K562 (cell line): ENCODE measurements at regions not wholly inside any gene's neighbourhood (a gene's known extent, or its start where the extent isn't known, plus 50 kb on each side); places are given as distances from the start of the nearest gene placed in this dataset.
A peak's percentile ranks its signal among the peaks of the same experiment; 100 is the strongest.

Experiments
- ATAC-seq: fragments of 200-7000 bp; cut with Tn5 transposase; 3 replicates; pipeline ENCODE4 v1.9.1; 2020; ENCODE audit warnings: moderate library complexity
- BruUV-seq: library from RNA; stranded (reverse); fragments of 400-500 nt; replicated peaks from 2 replicates; lab custom pipeline; 2021; lab: Mats Ljungman, UMichigan
- CTCF ChIA-PET: fragments of 300-600 bp; formaldehyde crosslinking; extraction: SDS; loops from one replicate; lab custom pipeline; 2021; ENCODE audit warnings: low intra/inter-chr PET ratio; lab: Yijun Ruan, JAX
- POLR2A ChIA-PET: fragments of 300-600, 350-650 bp; sonication (Branson Sonifier 250); formaldehyde crosslinking; extraction: SDS; loops from one replicate; lab custom pipeline; 2021; ENCODE audit warnings: antibody characterized with exemption, inconsistent platforms; lab: Yijun Ruan, JAX
- DNase-seq, 4 experiments: peaks; one replicate each; pipeline versions ENCODE4 v3.0.0 to v3.0.0-alpha.2; 2011 to 2018; ENCODE audit warnings: low spot score in 3 of 4, mixed read lengths in 3 of 4; ENCODE audit errors: extremely low read depth in 1 of 4
- FAIRE-seq: peaks from 2 replicates; lab custom pipeline; 2011; peaks lifted over from hg19 to GRCh38; lab: Jason Lieb, UNC
- H2AFZ ChIP-seq: 2 replicates; pipeline ENCODE4 v1.6.0; 2011; ENCODE audit warnings: low read depth, low read length, control low read depth, inconsistent platforms
- H3K27ac ChIP-seq: fragments of 200-600 bp; 3 replicates; pipeline ENCODE4 v1.8.0; 2011; ENCODE audit warnings: low read depth, mild to moderate bottlenecking, control low read depth, inconsistent platforms, low read length, moderate library complexity, mixed read lengths; ENCODE audit errors: extremely low read depth
- H3K27me3 ChIP-seq, 2 experiments: fragments of 300-600 bp in 1 of 2; 2 replicates in 1 of 2; 3 replicates in 1 of 2; pipeline versions ENCODE4 v1.6.0 to v1.8.0; 2011; ENCODE audit warnings: inconsistent platforms in 2 of 2, low read length in 2 of 2, mild to moderate bottlenecking in 1 of 2, mixed read lengths in 1 of 2, moderate library complexity in 1 of 2; ENCODE audit not compliant: control insufficient read depth in 2 of 2, insufficient read depth in 2 of 2
- H3K36me3 ChIP-seq: fragments of 300-600 bp; 3 replicates; pipeline ENCODE4 v1.8.0; 2011; ENCODE audit warnings: mild to moderate bottlenecking, low read length, inconsistent platforms; ENCODE audit not compliant: control insufficient read depth, insufficient read depth
- H3K4me1 ChIP-seq, 2 experiments: fragments of 200-600 bp in 1 of 2; replicated peaks in 1 of 2; 2 replicates in 1 of 2; 3 replicates in 1 of 2; pipeline versions ENCODE4 v1.5.1 to v1.8.0; 2011; ENCODE audit warnings: inconsistent platforms in 2 of 2, low read length in 2 of 2, mild to moderate bottlenecking in 1 of 2, mixed read lengths in 1 of 2, moderate library complexity in 1 of 2; ENCODE audit not compliant: control insufficient read depth in 2 of 2, insufficient read depth in 2 of 2
- H3K4me2 ChIP-seq: 2 replicates; pipeline ENCODE4 v1.6.1; 2011; ENCODE audit warnings: low read length, control low read depth, inconsistent platforms, mixed read lengths; ENCODE audit not compliant: insufficient read depth
- H3K4me3 ChIP-seq: fragments of 200-600 bp; sonication (generic), shearing (Covaris generic); 2 replicates; pipeline ENCODE4 v1.5.1; 2016; ENCODE audit warnings: control low read depth, inconsistent platforms
- H3K79me2 ChIP-seq: fragments of 200-600 bp; 3 replicates; pipeline ENCODE4 v1.8.0; 2011; ENCODE audit warnings: low read length, inconsistent platforms; ENCODE audit not compliant: control insufficient read depth, insufficient read depth
- H3K9ac ChIP-seq, 2 experiments: 2 replicates each; pipeline versions ENCODE4 v1.6.0 to v1.6.1; 2011; ENCODE audit warnings: low read depth in 2 of 2, low read length in 2 of 2, control low read depth in 1 of 2, inconsistent platforms in 1 of 2, mild to moderate bottlenecking in 1 of 2, mixed read lengths in 1 of 2; ENCODE audit not compliant: insufficient read depth in 1 of 2
- H3K9me1 ChIP-seq: one replicate; pipeline ENCODE4 v1.6.0; 2011; ENCODE audit warnings: inconsistent platforms, mild to moderate bottlenecking, low read length, moderate library complexity; ENCODE audit not compliant: control insufficient read depth, insufficient read depth
- H3K9me3 ChIP-seq: replicated peaks from 2 replicates; pipeline ENCODE4 v1.5.1; 2011; ENCODE audit warnings: low read depth, low read length, inconsistent platforms; ENCODE audit not compliant: control insufficient read depth, insufficient read depth
- H4K20me1 ChIP-seq: replicated peaks from 2 replicates; pipeline ENCODE4 v1.6.1; 2011; ENCODE audit warnings: low read length, inconsistent platforms, mixed read lengths; ENCODE audit not compliant: control insufficient read depth, insufficient read depth
- CEBPB ChIP-seq: fragments of 450-650 bp; IDR thresholded peaks from 2 replicates; pipeline ENCODE4 v1.6.1; 2016; ENCODE audit warnings: missing genetic modification characterization, missing compliant biosample characterization
- E2F5 ChIP-seq: sonication (generic); formaldehyde crosslinking; IDR thresholded peaks from 2 replicates; pipeline ENCODE4 v1.8.0; 2022; ENCODE audit warnings: mild to moderate bottlenecking, missing genetic modification reagents
- FUS ChIP-seq: fragments of 200-400 bp; formaldehyde crosslinking; optimal IDR thresholded peaks from 2 replicates; pipeline ENCODE3; 2017; ENCODE audit warnings: low read depth, low read length
- KLF6 ChIP-seq: fragments of 250-450 bp; sonication (Bioruptor Pico); IDR thresholded peaks from 2 replicates; pipeline ENCODE4 v1.4.0; 2020; ENCODE audit warnings: mild to moderate bottlenecking, moderate library complexity, borderline replicate concordance
- MECOM ChIP-seq: fragments of 250-450 bp; sonication (Bioruptor Pico); IDR thresholded peaks from 2 replicates; pipeline ENCODE4 v1.8.0; 2022; ENCODE audit warnings: inconsistent platforms
- RBM25 ChIP-seq: fragments of 200-400 bp; formaldehyde crosslinking; IDR thresholded peaks from 2 replicates; pipeline ENCODE4 v1.6.1; 2018; ENCODE audit warnings: low read length, low read depth, moderate library complexity; ENCODE audit not compliant: severe bottlenecking
- RFX1 ChIP-seq: fragments of 450-650 bp; IDR thresholded peaks from 2 replicates; pipeline ENCODE4 v1.6.1; 2016; ENCODE audit warnings: mild to moderate bottlenecking, moderate library complexity
- ZMIZ1 ChIP-seq, 2 experiments: fragments of 150-350 bp in 1 of 2; IDR thresholded peaks; 2 replicates each; pipeline ENCODE4 v1.6.1; 2012 to 2016; ENCODE audit warnings: low read depth in 2 of 2, low read length in 2 of 2, mild to moderate bottlenecking in 1 of 2, moderate library complexity in 1 of 2
- ZNF239 ChIP-seq: fragments of 250-450 bp; sonication (Bioruptor Pico); IDR thresholded peaks from 2 replicates; pipeline ENCODE4 v1.4.0; 2020; ENCODE audit warnings: mild to moderate bottlenecking
- WGBS: fragments of 100-300 bp; shearing (Covaris generic); methylation state at CpG from one replicate; pipeline ENCODE4 v1.1.6; 2016; ENCODE audit warnings: low coverage, mixed read lengths; ENCODE audit not compliant: insufficient coverage; ENCODE audit errors: missing lambda C conversion rate; 5-methylcytosine and 5-hydroxymethylcytosine counted together
- in situ Hi-C: fragments of 300-500 bp; cut with MboI; formaldehyde crosslinking; loops from 4 replicates; pipeline ENCODE4 v1.15.0; 2018; ENCODE audit warnings: inconsistent platforms, mixed read lengths
- intact Hi-C: fragments of 100-400 bp; cut with micrococcal nuclease; formaldehyde crosslinking; loops from 2 replicates; pipeline ENCODE4 v1.14.2; 2022
- TF ChIP-seq, protein P1 (sequence below): fragments of 450-650 bp; IDR thresholded peaks from 2 replicates; pipeline ENCODE4 v1.6.1; 2016; ENCODE audit warnings: missing biosample characterization, missing genetic modification characterization
- TF ChIP-seq, protein P2 (sequence below), 2 experiments: fragments of 450-650 bp in 1 of 2; sonication (generic) in 1 of 2; formaldehyde crosslinking; conservative IDR thresholded peaks; 2 replicates each; pipeline versions ENCODE4 v1.4.0 to v1.8.1; 2020 to 2022; ENCODE audit warnings: mild to moderate bottlenecking in 1 of 2, missing genetic modification reagents in 1 of 2
- TF ChIP-seq, protein P3 (sequence below): fragments of 250-450 bp; sonication (Bioruptor Pico); IDR thresholded peaks from 2 replicates; pipeline ENCODE4 v1.5.0; 2021

- H3K79me2 ChIP-seq: no peaks in the 10 kb centered on the region
- BruUV-seq: no TSS peak
- FAIRE-seq: no peak
Measured at GRCh38 chr20:36825385-36826104, 50.4 kb upstream of the TLDC2 start.

More at GRCh38 chr20:36825385-36826104, 50.4 kb upstream of the TLDC2 start:
- 83% methylated on average over 16 of the region's 17 CpGs for WGBS
- POLR2A ChIA-PET: interaction anchor here (0.6 to 1.1 kb wide), 3 partner anchors 13 to 337 kb away, joined by 3 read pairs; no protein-coding TSS in a partner anchor
- Histone ChIP-seq H3K36me3 (peaks cover 61% of the 10 kb centered on the region), H4K20me1 (no peaks in the 10 kb centered on the region), H3K27me3 (no peaks in the 10 kb centered on the region), H3K4me3 (no peak overlapping the region), H3K4me1 (peaks cover 8 to 14% of the 10 kb centered on the region in 2 experiments; a peak in 4 of 5 replicates), H3K4me2 (no peak overlapping the region), H3K9me1 (no peaks in the 10 kb centered on the region), H3K9me3 (no peaks in the 10 kb centered on the region), H3K27ac (no peak overlapping the region)
- in situ Hi-C loops (no loop called here), intact Hi-C loops (no loop called here)
- ATAC-seq (no peak), DNase-seq (no peak)
- CTCF ChIA-PET: no interaction called here
- TF ChIP-seq MECOM (CRISPR knock-in tag) (no peak), CEBPB (tag) (no peak), KLF6 (CRISPR knock-in tag) (no peak), E2F5 (no peak), RFX1 (peak; percentile 75), FUS (no peak), ZMIZ1 (IDR thresholded peaks at IDR 0.05; ENCODE audit: low read depth in 2 of 2, low read length in 2 of 2) (no peak), ZNF239 (no peak), RBM25 (peak; percentile 36)
- TF ChIP-seq, protein P1, sequence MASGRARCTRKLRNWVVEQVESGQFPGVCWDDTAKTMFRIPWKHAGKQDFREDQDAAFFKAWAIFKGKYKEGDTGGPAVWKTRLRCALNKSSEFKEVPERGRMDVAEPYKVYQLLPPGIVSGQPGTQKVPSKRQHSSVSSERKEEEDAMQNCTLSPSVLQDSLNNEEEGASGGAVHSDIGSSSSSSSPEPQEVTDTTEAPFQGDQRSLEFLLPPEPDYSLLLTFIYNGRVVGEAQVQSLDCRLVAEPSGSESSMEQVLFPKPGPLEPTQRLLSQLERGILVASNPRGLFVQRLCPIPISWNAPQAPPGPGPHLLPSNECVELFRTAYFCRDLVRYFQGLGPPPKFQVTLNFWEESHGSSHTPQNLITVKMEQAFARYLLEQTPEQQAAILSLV (tag): no peak
- TF ChIP-seq, protein P2, sequence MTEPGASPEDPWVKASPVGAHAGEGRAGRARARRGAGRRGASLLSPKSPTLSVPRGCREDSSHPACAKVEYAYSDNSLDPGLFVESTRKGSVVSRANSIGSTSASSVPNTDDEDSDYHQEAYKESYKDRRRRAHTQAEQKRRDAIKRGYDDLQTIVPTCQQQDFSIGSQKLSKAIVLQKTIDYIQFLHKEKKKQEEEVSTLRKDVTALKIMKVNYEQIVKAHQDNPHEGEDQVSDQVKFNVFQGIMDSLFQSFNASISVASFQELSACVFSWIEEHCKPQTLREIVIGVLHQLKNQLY (CRISPR knock-in tag; conservative IDR thresholded peaks at IDR 0.05): no peak
- TF ChIP-seq, protein P3, sequence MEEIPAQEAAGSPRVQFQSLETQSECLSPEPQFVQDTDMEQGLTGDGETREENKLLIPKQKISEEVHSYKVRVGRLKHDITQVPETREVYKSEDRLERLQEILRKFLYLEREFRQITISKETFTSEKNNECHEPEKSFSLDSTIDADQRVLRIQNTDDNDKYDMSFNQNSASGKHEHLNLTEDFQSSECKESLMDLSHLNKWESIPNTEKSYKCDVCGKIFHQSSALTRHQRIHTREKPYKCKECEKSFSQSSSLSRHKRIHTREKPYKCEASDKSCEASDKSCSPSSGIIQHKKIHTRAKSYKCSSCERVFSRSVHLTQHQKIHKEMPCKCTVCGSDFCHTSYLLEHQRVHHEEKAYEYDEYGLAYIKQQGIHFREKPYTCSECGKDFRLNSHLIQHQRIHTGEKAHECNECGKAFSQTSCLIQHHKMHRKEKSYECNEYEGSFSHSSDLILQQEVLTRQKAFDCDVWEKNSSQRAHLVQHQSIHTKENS (CRISPR knock-in tag): no peak
- TF ChIP-seq, all 486 proteins: peak for 2
- no peak overlapping the region for H3K9ac ChIP-seq
- H2AFZ ChIP-seq: no peak overlapping the region
